ENCODE measurements at regions not wholly inside any gene's neighbourhood (a gene's known extent, or its start where the extent isn't known, plus 50 kb on each side); places are given as distances from the start of the nearest gene placed in this dataset.

- TF ChIP-seq, protein P1, sequence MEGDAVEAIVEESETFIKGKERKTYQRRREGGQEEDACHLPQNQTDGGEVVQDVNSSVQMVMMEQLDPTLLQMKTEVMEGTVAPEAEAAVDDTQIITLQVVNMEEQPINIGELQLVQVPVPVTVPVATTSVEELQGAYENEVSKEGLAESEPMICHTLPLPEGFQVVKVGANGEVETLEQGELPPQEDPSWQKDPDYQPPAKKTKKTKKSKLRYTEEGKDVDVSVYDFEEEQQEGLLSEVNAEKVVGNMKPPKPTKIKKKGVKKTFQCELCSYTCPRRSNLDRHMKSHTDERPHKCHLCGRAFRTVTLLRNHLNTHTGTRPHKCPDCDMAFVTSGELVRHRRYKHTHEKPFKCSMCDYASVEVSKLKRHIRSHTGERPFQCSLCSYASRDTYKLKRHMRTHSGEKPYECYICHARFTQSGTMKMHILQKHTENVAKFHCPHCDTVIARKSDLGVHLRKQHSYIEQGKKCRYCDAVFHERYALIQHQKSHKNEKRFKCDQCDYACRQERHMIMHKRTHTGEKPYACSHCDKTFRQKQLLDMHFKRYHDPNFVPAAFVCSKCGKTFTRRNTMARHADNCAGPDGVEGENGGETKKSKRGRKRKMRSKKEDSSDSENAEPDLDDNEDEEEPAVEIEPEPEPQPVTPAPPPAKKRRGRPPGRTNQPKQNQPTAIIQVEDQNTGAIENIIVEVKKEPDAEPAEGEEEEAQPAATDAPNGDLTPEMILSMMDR (conservative IDR thresholded peaks at IDR 0.05; ENCODE audit: low read depth): no peak
- ChIA-PET CTCF (no interaction called here), POLR2A (ENCODE audit: low non-redundant PET) (no interaction called here)
- H3K27ac ChIP-seq: no peak overlapping the region
- no peak for DNase-seq (ENCODE audit: low spot score)
Measured at GRCh38 chr13:64362564-64362963, 2867.6 kb downstream of the PCDH9 start.

DNA sequence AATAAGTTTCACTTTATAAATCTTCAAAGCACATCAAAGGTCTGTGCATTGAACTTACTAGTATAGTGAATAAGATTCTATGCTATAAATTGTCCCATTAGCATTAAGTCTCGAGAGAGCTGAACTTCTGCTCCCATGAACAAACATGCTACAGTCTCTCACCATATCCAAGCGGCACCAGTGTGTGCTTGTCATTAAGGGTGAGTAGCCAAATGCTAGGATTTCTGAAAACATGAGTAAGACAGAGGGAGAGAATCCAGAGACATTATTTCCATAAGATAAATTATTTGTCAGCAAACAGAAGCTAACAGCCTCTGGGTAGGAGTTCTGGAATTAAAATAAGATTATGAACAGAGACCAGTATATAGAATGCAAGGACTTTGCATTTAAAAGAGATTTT lies 2882.5 kb downstream of the PCDH9 start:
- H3K27ac ChIP-seq: no peak overlapping the region
- TF ChIP-seq, protein P1 (conservative IDR thresholded peaks at IDR 0.05; ENCODE audit: low read depth): no peak
- no peak for DNase-seq (ENCODE audit: low spot score)

DNA sequence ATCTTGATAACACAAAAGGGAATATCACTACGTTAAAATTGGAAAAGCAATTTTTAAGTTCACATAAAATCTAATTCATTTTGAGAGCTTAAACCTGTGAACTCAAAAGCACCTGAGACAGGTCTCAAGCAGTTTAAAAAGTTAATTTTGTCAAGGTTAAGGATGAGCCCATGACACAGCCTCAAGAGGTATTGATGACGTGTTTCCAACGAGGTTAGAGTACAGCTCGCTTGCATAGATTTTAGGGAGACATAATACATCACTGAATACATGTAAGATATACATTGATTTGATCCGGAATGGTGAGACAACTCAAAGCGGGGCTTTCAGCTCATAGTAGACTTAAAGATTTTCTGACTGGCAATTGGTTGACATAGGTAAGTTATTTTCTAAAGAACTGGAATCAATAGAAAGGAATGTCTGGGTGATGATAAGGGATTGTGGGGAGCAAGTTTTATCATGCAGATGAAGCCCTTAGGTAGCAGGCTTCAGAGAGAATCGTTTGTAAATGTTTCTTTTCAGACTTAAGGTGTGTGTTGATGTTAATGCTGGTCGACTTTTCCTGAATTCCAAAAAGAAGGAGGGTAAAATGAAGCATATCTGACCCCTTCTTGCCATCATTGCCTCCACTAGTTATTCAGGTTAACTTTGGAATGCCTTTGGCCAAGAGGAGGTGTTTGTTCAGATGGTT lies 2890.6 kb downstream of the PCDH9 start:
- H3K27ac ChIP-seq: no peak overlapping the region
- ChIA-PET CTCF (interaction anchor here (0.5 kb wide), 1 partner anchor 65 kb away, joined by 3 read pairs; no protein-coding TSS in a partner anchor), POLR2A (ENCODE audit: low non-redundant PET) (no interaction called here)
- DNase-seq (ENCODE audit: low spot score): no peak
- TF ChIP-seq, protein P1 (conservative IDR thresholded peaks at IDR 0.05; ENCODE audit: low read depth): no peak

More for the DNA sequence above, 2882.5 kb downstream of the PCDH9 start:
- POLR2A ChIA-PET (ENCODE audit: low non-redundant PET): no interaction called here
- CTCF ChIA-PET: no interaction called here

- POLR2A ChIA-PET (ENCODE audit: low non-redundant PET): no interaction called here
- TF ChIP-seq, protein P1 (conservative IDR thresholded peaks at IDR 0.05; ENCODE audit: low read depth): no peak
- DNase-seq (ENCODE audit: low spot score): no peak
- no peak overlapping the region for H3K27ac ChIP-seq
- CTCF ChIA-PET: no interaction called here
Measured at GRCh38 chr13:64338671-64339070, 2891.5 kb downstream of the PCDH9 start.

DNA sequence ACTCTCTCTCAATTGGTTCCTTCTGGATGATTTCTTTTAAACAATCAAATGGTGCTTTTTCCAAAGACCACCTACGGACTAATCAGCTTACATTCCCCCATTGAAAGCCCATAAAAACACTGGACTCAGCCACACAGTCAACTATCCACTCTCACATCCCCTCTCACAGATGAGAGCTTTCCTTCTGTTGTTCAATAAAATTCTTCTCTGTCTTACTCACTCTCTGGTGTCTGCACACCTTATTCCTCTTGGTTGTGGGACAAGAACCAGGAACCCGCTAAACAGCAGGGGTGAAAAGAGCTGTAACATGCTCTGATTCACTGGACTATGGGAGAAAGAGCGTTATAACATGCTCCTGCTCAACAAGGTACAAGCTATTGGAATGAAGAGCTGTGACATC lies 2896.2 kb downstream of the PCDH9 start:
- DNase-seq (ENCODE audit: low spot score): no peak
- POLR2A ChIA-PET (ENCODE audit: low non-redundant PET): no interaction called here
- CTCF ChIA-PET: interaction anchor here (0.5 kb wide), 1 partner anchor 47 kb away, joined by 5 read pairs; no protein-coding TSS in a partner anchor
- TF ChIP-seq, protein P1 (conservative IDR thresholded peaks at IDR 0.05; ENCODE audit: low read depth): no peak
- no peak overlapping the region for H3K27ac ChIP-seq

DNA sequence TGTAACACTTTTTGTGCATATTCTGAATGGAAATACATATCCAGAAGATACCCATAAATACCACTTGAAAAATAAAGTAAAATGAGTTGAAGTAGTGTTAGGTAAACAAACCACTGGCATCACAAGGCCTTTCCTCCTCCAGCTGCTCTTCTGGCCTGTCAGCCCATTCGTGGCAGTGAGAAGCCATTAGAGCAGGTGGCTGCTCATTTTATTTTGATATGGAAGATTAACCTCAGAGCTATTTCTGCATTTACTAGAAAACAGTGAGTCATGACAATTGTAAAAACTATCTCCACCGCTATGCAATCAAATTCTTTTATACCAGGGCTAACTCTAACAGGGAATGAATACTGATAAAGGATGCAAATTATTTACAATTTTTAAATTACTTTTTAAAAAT lies 2898.1 kb downstream of the PCDH9 start:
- ChIA-PET POLR2A (ENCODE audit: low non-redundant PET) (no interaction called here), CTCF (no interaction called here)
- no peak overlapping the region for H3K27ac ChIP-seq
- TF ChIP-seq, protein P1 (conservative IDR thresholded peaks at IDR 0.05; ENCODE audit: low read depth): no peak
- no peak for DNase-seq (ENCODE audit: low spot score)
